HFF-Myc (cell line): ENCODE measurements at regions not wholly inside any gene's neighbourhood (a gene's known extent, or its start where the extent isn't known, plus 50 kb on each side); places are given as distances from the start of the nearest gene placed in this dataset.

Experiments used
- DNase-seq: peaks from one replicate; pipeline ENCODE4 v3.0.0-alpha.2; 2011; ENCODE audit warnings: low read depth; ENCODE audit errors: extremely low read depth
- H3K4me3 ChIP-seq: replicated peaks from 2 replicates; pipeline ENCODE4 v1.5.1; 2011; ENCODE audit warnings: low read depth, mild to moderate bottlenecking, control low read depth, low read length
- CTCF ChIP-seq: IDR thresholded peaks from 2 replicates; pipeline ENCODE4 v1.5.1; 2012; ENCODE audit warnings: mild to moderate bottlenecking, low read depth, low read length, control low read depth; ENCODE audit errors: missing control alignments

DNA sequence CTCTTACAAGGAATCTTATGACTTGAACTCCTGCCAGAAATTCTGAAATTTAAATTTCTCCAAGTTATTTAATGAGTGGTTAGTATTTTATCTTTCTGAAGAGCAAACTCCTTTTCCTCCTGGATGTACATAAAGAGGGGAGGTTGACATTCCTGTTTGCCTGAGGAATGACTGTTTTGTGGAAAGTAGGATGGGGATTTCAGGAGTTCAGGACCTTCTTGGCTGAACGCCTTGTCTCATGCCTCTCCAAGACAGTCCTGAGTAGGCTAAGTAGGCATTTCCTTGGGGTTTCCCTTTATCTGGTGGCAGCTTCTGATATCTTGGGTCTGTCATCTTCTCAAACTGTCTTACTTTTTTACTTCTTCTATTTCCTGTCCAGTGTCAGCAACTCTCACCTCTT is 356.6 kb downstream of the TDRD3 start:
- no peak for DNase-seq
- TF ChIP-seq CTCF, result no peak
- H3K4me3 ChIP-seq, result no peak overlapping the region

GRCh38 chr13:60745343-60745742 is 348.3 kb downstream of the TDRD3 start:
- TF ChIP-seq CTCF, result no peak
- no peak overlapping the region for H3K4me3 ChIP-seq
- DNase-seq, result no peak

DNA sequence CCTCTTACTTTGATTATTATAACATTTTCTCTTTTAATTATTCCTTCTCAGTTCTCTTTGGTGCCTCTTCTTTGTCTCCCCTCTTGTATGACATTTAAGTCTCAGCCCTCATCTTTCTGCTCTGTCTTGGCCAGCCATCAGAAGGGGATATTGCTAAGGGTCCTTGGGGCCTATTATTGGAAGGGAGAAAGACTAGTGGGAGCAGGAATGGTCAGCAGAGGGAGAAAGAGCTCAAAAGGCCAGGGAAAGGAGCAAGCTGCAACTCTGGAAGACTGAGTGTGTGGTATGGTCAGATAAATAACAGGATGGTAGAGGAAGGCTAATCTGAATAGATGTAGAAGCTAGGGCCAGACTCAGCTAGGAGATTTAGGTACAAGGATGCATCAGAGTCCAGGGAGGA is 336.9 kb downstream of the TDRD3 start:
- H3K4me3 ChIP-seq, result no peak overlapping the region

DNA sequence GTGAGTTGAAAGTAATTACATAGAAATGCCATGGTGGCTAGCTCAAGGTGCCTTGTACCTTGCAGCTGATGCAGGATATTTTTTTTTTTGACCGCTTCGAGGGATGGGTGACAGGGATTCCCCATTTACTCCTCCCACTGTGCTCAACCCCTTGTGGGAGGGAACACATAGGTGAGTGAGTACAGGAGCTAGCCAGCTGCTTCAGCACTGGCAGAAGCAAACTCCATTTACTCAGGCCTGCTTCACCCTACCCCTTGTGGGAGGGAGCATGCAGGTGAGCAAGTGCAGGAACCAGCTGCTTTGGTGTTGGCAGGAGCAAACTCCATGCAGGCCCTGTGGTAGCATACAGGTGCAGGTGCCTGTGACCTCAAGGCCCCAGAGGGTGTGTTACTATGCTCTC is 330.1 kb downstream of the TDRD3 start:
- DNase-seq, result no peak
- H3K4me3 ChIP-seq, result no peak overlapping the region
- no peak for TF ChIP-seq CTCF

More for the DNA sequence above, 336.9 kb downstream of the TDRD3 start:
- no peak for DNase-seq
- no peak for TF ChIP-seq CTCF

DNA sequence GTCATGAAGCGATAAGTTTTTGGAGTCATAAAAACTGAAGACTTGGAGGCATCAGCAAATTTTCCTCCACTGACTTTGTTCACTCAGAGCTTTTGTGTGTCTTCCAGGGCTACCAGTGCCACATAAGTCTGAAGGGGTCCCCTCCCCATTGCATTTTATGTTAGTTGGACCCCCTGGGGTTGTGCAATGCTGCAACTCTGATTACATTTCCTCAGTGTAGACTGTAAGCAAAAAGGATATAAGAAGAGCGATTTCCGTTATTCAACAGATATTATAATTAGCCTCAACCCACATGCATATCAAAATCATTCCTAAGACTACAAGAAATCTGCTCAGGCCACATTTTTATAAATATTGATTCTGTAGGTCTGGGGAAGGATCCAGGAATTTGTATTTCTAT is 324.0 kb downstream of the TDRD3 start:
- H3K4me3 ChIP-seq, result no peak overlapping the region
- no peak for TF ChIP-seq CTCF
- no peak for DNase-seq

DNA sequence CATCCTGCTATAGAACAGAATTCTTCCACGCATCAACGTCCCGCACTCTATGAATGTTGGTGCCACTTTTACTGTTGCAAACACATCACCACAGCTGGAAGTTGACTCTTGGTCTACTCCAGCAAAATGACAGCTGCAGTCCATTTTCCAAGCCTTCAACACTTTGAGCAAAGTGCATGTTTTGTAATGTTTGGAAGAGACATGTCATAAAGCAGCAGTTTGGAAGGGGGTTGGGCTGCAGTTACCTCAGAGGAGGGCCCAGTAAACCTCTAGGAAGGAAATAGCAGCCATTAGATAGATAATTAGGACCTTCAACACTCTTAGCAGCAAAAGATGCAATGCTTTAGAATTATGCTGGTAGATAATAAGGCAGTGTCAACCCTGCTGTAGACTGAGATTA is 323.6 kb downstream of the TDRD3 start:
- no peak overlapping the region for H3K4me3 ChIP-seq
- DNase-seq, result no peak
- no peak for TF ChIP-seq CTCF

GRCh38 chr13:60716313-60716712 is 319.3 kb downstream of the TDRD3 start:
- H3K4me3 ChIP-seq, result no peak overlapping the region
- no peak for TF ChIP-seq CTCF
- DNase-seq, result no peak
